HEK293 (cell line): ENCODE measurements at regions not wholly inside any gene's neighbourhood (a gene's known extent, or its start where the extent isn't known, plus 50 kb on each side); places are given as distances from the start of the nearest gene placed in this dataset.
A peak's percentile ranks its signal among the peaks of the same experiment; 100 is the strongest.

Experiments
- CTCF ChIA-PET: fragments of 350-600 bp; formaldehyde crosslinking; extraction: SDS; loops from one replicate; lab custom pipeline; 2021; ENCODE audit warnings: antibody characterized with exemption; lab: Yijun Ruan, JAX
- POLR2A ChIA-PET: fragments of 300-600 bp; formaldehyde crosslinking; extraction: SDS; loops from one replicate; lab custom pipeline; 2020; ENCODE audit warnings: antibody characterized with exemption, inconsistent platforms; lab: Yijun Ruan, JAX
- H3K27ac ChIP-seq: fragments of 200-500 bp; sonication (Bioruptor generic); 2 replicates; pipeline ENCODE4 v1.5.1; 2014; ENCODE audit warnings: low read depth, low read length, control low read depth, inconsistent platforms; ENCODE audit errors: extremely low read depth
- H3K36me3 ChIP-seq, 2 experiments: fragments of 200-500 bp in 1 of 2; sonication (Bioruptor generic) in 1 of 2; 1 replicate in 1 of 2; 2 replicates in 1 of 2; pipeline ENCODE4 v1.5.1; 2014 to 2017; ENCODE audit warnings: inconsistent platforms in 2 of 2, low read length in 2 of 2; ENCODE audit not compliant: control insufficient read depth in 2 of 2, insufficient read depth in 1 of 2
- H3K4me1 ChIP-seq: fragments of 200-500 bp; sonication (Bioruptor generic); 2 replicates; pipeline ENCODE4 v1.5.1; 2014; ENCODE audit warnings: mild to moderate bottlenecking, low read length, inconsistent platforms; ENCODE audit not compliant: control insufficient read depth, insufficient read depth
- H3K4me3 ChIP-seq: 2 replicates; pipeline ENCODE4 v1.5.1; 2011; ENCODE audit warnings: low read depth, mild to moderate bottlenecking, control low read depth, low read length, moderate library complexity
- H3K9me3 ChIP-seq: fragments of 200-500 bp; sonication (Bioruptor generic); 2 replicates; pipeline ENCODE4 v1.5.1; 2014; ENCODE audit warnings: low read depth, low read length, inconsistent platforms; ENCODE audit not compliant: control insufficient read depth, insufficient read depth
- HOXD13 ChIP-seq: sonication (generic); formaldehyde crosslinking; IDR thresholded peaks from 2 replicates; pipeline ENCODE4 v1.8.0; 2022; ENCODE audit warnings: missing genetic modification reagents, borderline replicate concordance
- KLF8 ChIP-seq: fragments of 450-650 bp; formaldehyde crosslinking; IDR thresholded peaks from 2 replicates; pipeline ENCODE4 v1.5.1; 2016; ENCODE audit warnings: missing biosample characterization, missing genetic modification characterization
- PATZ1 ChIP-seq: fragments of 450-650 bp; formaldehyde crosslinking; IDR thresholded peaks from 2 replicates; pipeline ENCODE4 v1.5.1; 2016; ENCODE audit warnings: missing biosample characterization, missing genetic modification characterization
- PRDM6 ChIP-seq: fragments of 450-650 bp; formaldehyde crosslinking; IDR thresholded peaks from 2 replicates; pipeline ENCODE4 v1.5.1; 2017; ENCODE audit warnings: missing biosample characterization, missing genetic modification characterization
- SALL2 ChIP-seq: fragments of 450-650 bp; formaldehyde crosslinking; IDR thresholded peaks from 2 replicates; pipeline ENCODE4 v1.5.0; 2017; ENCODE audit warnings: missing biosample characterization, mild to moderate bottlenecking, missing genetic modification characterization, borderline replicate concordance
- SETDB1 ChIP-seq: IDR thresholded peaks from one replicate; pipeline ENCODE4 v1.6.1; 2017; ENCODE audit warnings: mild to moderate bottlenecking, low read length, moderate library complexity, mixed read lengths; ENCODE audit not compliant: insufficient read length
- SP7 ChIP-seq: fragments of 450-650 bp; formaldehyde crosslinking; IDR thresholded peaks from 2 replicates; pipeline ENCODE4 v1.5.1; 2016; ENCODE audit warnings: missing biosample characterization, missing genetic modification characterization
- TCF7L2 ChIP-seq: IDR thresholded peaks from 2 replicates; pipeline ENCODE4 v1.6.1; 2011; ENCODE audit warnings: low read depth, mild to moderate bottlenecking, inconsistent platforms, low read length, moderate library complexity, borderline replicate concordance
- TRIM28 ChIP-seq: IDR thresholded peaks from 2 replicates; pipeline ENCODE4 v1.6.1; 2011; ENCODE audit warnings: low read length, control low read depth, borderline replicate concordance
- ZNF133 ChIP-seq: fragments of 450-650 bp; formaldehyde crosslinking; IDR thresholded peaks from 2 replicates; pipeline ENCODE4 v1.5.1; 2016; ENCODE audit warnings: missing biosample characterization, missing genetic modification characterization
- ZNF146 ChIP-seq: fragments of 450-650 bp; formaldehyde crosslinking; IDR thresholded peaks from 2 replicates; pipeline ENCODE4 v1.5.1; 2016; ENCODE audit warnings: missing biosample characterization, missing genetic modification characterization
- ZNF214 ChIP-seq: fragments of 450-650 bp; formaldehyde crosslinking; IDR thresholded peaks from 2 replicates; pipeline ENCODE4 v1.5.1; 2017; ENCODE audit warnings: missing biosample characterization, mild to moderate bottlenecking, missing genetic modification characterization, borderline replicate concordance
- ZNF23 ChIP-seq: fragments of 450-650 bp; formaldehyde crosslinking; IDR thresholded peaks from 2 replicates; pipeline ENCODE4 v1.5.1; 2016; ENCODE audit warnings: missing biosample characterization, missing genetic modification characterization, borderline replicate concordance
- ZNF324 ChIP-seq: fragments of 450-650 bp; formaldehyde crosslinking; IDR thresholded peaks from 2 replicates; pipeline ENCODE4 v1.5.1; 2016; ENCODE audit warnings: missing biosample characterization, missing genetic modification characterization
- ZNF354C ChIP-seq: fragments of 450-650 bp; formaldehyde crosslinking; IDR thresholded peaks from 2 replicates; pipeline ENCODE4 v1.5.1; 2016; ENCODE audit warnings: missing biosample characterization, missing genetic modification characterization, low read depth, borderline replicate concordance
- ZNF571 ChIP-seq: fragments of 450-650 bp; formaldehyde crosslinking; IDR thresholded peaks from 2 replicates; pipeline ENCODE4 v1.5.0; 2017; ENCODE audit warnings: missing biosample characterization, missing genetic modification characterization
- ZNF610 ChIP-seq: fragments of 450-650 bp; formaldehyde crosslinking; IDR thresholded peaks from 2 replicates; pipeline ENCODE4 v1.5.1; 2016; ENCODE audit warnings: missing biosample characterization, missing genetic modification characterization, borderline replicate concordance
- ZNF639 ChIP-seq: fragments of 450-650 bp; formaldehyde crosslinking; IDR thresholded peaks from 2 replicates; pipeline ENCODE4 v1.5.1; 2016; ENCODE audit warnings: missing biosample characterization, missing genetic modification characterization
- ZNF704 ChIP-seq: fragments of 450-650 bp; formaldehyde crosslinking; IDR thresholded peaks from 2 replicates; pipeline ENCODE4 v1.5.1; 2016; ENCODE audit warnings: missing biosample characterization, missing genetic modification characterization

- no peak overlapping the region for H3K27ac ChIP-seq
- no peak for TF ChIP-seq HOXD13
- TF ChIP-seq ZNF146 (tag by site-specific recombination): no peak
- TF ChIP-seq PRDM6 (tag by site-specific recombination): no peak
- TF ChIP-seq SP7: no peak
- no peak for TF ChIP-seq ZNF23
- TF ChIP-seq PATZ1 (tag by site-specific recombination): no peak
- TF ChIP-seq ZNF704 (tag by site-specific recombination): no peak
- no peak for TF ChIP-seq TCF7L2
- TF ChIP-seq ZNF571 (tag by site-specific recombination): no peak
- TF ChIP-seq ZNF133: no peak
- TF ChIP-seq ZNF354C (tag by site-specific recombination): no peak
- TF ChIP-seq KLF8: no peak
- TF ChIP-seq ZNF639 (tag by site-specific recombination): no peak
- TF ChIP-seq ZNF610 (tag by site-specific recombination): no peak
- TF ChIP-seq SALL2: no peak
- TF ChIP-seq ZNF324: no peak
- ChIA-PET POLR2A (no interaction called here), CTCF (no interaction called here)
- H3K4me1 ChIP-seq: no peaks in the 10 kb centered on the region
- no peaks in the 10 kb centered on the region for H3K9me3 ChIP-seq
- no peaks in the 10 kb centered on the region for H3K36me3 ChIP-seq
- no peak overlapping the region for H3K4me3 ChIP-seq
Measured at GRCh38 chr7:41758321-41758720, 55.4 kb upstream of the INHBA start.

GRCh38 chr7:41756650-41757182, 53.8 kb upstream of the INHBA start:
- no peaks in the 10 kb centered on the region for H3K9me3 ChIP-seq
- no peak overlapping the region for H3K27ac ChIP-seq
- ChIA-PET CTCF (interaction anchor here (0.5 kb wide), 1 partner anchor 1703 kb away, joined by 4 read pairs; no protein-coding TSS in a partner anchor), POLR2A (no interaction called here)
- H3K4me3 ChIP-seq: no peak overlapping the region
- TF ChIP-seq ZNF214 (tag by site-specific recombination) (no peak), TRIM28 (peak; percentile 96; the same call in 1 of the 2 replicates), SETDB1 (peak; percentile 96)
- H3K4me1 ChIP-seq: no peaks in the 10 kb centered on the region
- H3K36me3 ChIP-seq: no peaks in the 10 kb centered on the region
